ENCODE measurements at regions not wholly inside any gene's neighbourhood (a gene's known extent, or its start where the extent isn't known, plus 50 kb on each side); places are given as distances from the start of the nearest gene placed in this dataset.
"Not testable (repeated sequence)": the region's sequence is repeated elsewhere in the genome, so short reads cannot be mapped to it uniquely, and the experiment has no call there.

DNA sequence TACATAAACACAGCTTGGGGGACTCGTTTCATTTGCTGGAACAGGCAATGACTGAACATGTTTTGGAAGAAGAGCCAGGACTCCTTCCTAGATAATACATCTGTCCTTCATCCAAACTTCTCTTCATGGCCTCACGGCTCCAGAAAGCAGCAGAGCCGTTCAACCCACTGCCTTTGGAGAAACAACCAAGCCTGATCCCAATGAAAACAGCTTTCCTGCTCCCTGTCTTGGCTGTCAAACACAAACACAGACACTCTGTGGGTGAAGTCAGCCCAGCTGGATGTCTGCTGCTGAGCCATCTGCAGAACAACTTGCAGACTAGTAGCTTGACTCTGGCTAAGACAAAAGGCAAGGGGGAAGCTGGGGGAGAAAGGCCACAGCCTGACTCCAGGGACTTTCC lies 345.1 kb upstream of the PSMD7 start:
- DNase-seq (ENCODE audit: low spot score) = peak; percentile 37

- DNase-seq (ENCODE audit: low spot score) = peak; percentile 32
Observed at GRCh38 chr16:73949574-73950320, 346.9 kb upstream of the PSMD7 start.

DNA sequence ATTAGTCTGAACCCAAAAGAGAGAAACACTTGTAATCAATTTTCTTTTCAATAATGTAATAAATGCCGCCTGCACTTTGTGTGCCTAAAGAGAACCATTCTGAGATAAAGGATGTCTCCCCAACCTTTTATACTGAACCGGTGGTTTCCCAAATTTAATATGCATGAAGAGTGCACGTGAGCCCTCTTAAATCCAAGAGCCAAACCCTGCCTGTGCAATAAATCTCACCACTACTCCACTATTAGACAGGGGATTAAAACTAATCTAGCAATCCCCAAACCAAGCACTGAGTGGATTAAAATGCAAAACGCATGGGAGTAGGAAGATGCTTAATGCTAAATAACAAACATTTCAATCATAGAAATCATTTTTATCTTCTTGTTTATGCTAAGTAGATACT lies 351.0 kb upstream of the PSMD7 start:
- no peak for DNase-seq (ENCODE audit: low spot score)

- DNase-seq (ENCODE audit: low spot score) = not testable (repeated sequence)
Observed at GRCh38 chr16:73943184-73943583, 353.4 kb upstream of the PSMD7 start.

DNA sequence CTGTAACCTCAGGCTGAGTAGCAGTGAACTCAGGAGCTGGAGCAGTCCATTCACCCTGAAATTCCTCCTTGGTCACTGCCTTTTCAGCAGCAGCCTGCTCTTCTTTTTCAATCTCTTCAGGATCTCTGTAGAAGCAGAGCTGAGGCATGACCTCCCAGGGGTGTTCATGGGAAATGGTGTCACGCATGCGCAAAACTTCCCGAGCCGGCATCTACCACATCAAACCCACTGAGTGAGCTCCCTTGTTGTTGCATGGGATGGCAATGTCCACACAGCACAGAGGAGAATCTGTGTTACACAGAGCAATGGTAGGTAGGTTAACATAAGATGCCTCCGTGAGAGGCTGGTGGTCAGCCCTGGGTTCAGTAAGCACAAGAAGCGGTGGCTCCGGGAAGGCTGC lies 355.8 kb upstream of the PSMD7 start:
- not testable (repeated sequence) for DNase-seq (ENCODE audit: low spot score)

- DNase-seq (ENCODE audit: low spot score) = no peak
Observed at GRCh38 chr16:73923951-73924350, 372.7 kb upstream of the PSMD7 start.

GRCh38 chr16:73921295-73921694 lies 375.3 kb upstream of the PSMD7 start:
- DNase-seq (ENCODE audit: low spot score) = no peak

- DNase-seq (ENCODE audit: low spot score) = no peak
Observed at GRCh38 chr16:73916829-73917594, 379.6 kb upstream of the PSMD7 start.

GRCh38 chr16:73915935-73916334 lies 380.7 kb upstream of the PSMD7 start:
- DNase-seq (ENCODE audit: low spot score) = no peak

GRCh38 chr16:73915140-73915539 lies 381.5 kb upstream of the PSMD7 start:
- DNase-seq (ENCODE audit: low spot score) = no peak

- no peak for DNase-seq (ENCODE audit: low spot score)
Observed at GRCh38 chr16:73912850-73913249, 383.8 kb upstream of the PSMD7 start.

GRCh38 chr16:73912281-73912680 lies 384.3 kb upstream of the PSMD7 start:
- DNase-seq (ENCODE audit: low spot score) = peak; percentile 24

GRCh38 chr16:73909529-73910035 lies 387.0 kb upstream of the PSMD7 start:
- DNase-seq (ENCODE audit: low spot score) = no peak

DNA sequence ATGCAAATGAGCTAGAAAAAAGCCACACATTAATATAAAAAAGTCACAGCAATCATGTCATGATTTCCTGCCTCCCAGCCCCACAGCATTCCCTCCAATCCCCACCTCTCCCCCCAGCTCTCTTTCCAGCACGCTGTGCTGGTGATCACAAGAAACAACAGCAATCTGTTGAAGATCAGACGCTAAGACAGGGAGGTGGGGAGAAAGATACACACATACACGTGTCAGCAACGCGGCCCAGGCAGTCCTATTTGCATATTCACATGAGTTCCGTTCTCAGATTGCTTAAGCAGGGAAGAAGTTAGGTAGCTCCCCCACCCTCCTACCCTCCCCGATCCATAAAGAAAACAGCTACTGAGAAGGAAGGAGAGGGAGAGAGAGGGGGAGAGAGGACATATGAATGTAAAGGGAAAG lies 405.5 kb upstream of the PSMD7 start:
- DNase-seq (ENCODE audit: low spot score) = no peak

- no peak for DNase-seq (ENCODE audit: low spot score)
Observed at GRCh38 chr16:73890186-73891128, 406.2 kb upstream of the PSMD7 start.

DNA sequence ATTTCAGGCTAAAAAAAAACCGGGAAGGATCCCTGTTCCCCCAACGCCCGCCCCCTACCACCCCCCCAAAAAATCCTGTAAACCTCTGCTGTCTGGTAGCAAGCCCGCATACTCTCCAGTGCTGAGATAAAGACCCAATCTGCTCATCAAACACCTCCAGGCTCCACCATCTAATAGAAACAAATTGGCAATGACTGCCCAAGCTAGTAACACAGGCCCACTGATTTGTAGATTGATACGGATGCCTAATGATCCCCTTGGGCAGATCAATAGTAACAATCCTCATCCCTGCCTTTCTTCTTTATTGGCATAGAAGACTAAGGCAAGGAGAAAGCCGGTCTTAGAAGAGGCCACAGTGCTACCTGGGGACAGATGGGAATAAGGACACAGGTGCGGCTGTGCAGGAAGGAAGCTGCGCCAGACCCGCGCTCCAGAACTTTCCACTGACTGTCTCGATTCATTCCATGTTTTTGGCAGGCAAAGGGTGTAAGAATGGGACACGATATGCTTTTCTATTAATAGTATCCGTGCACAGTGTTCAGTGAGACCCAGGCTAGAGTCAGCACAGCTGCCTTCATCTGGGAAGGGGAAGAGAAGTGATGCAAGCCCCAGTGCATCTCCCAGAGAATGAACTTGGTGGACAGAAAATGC lies 407.6 kb upstream of the PSMD7 start:
- no peak for DNase-seq (ENCODE audit: low spot score)

- no peak for DNase-seq (ENCODE audit: low spot score)
Observed at GRCh38 chr16:73887911-73888310, 408.7 kb upstream of the PSMD7 start.

- no peak for DNase-seq (ENCODE audit: low spot score)
Observed at GRCh38 chr16:73886426-73886825, 410.2 kb upstream of the PSMD7 start.

- no peak for DNase-seq (ENCODE audit: low spot score)
Observed at GRCh38 chr16:73885319-73885718, 411.3 kb upstream of the PSMD7 start.

- DNase-seq (ENCODE audit: low spot score) = no peak
Observed at GRCh38 chr16:73883841-73884240, 412.8 kb upstream of the PSMD7 start.

- DNase-seq (ENCODE audit: low spot score) = no peak
Observed at GRCh38 chr16:73883126-73883525, 413.5 kb upstream of the PSMD7 start.

- no peak for DNase-seq (ENCODE audit: low spot score)
Observed at GRCh38 chr16:73882651-73883050, 414.0 kb upstream of the PSMD7 start.
